ENCODE measurements at regions not wholly inside any gene's neighbourhood (a gene's known extent, or its start where the extent isn't known, plus 50 kb on each side); places are given as distances from the start of the nearest gene placed in this dataset.

DNA sequence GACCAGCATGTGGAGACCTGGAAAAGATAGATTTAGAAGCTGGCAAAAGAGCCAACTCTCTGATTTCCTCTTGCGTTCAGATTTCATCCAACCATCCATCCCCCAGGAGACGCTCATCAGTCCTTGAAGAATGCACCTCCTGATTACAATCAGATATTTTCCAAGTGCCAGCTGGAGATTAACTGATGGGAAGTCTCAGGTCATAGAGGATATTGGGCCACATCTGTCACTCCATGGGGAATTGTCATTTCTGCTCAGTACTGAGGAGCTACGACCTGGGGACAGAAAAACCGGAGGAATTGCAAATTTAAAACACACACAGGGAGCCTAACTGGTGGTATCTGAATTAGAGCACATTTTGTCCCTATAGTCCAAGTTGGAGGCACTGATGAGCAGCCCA is 496.2 kb upstream of the SULF2 start:
- H3K27me3 ChIP-seq: no peaks in the 10 kb centered on the region
- TF ChIP-seq POLR2A (IDR thresholded peaks at IDR 0.05): no peak
- TF ChIP-seq, protein P1, sequence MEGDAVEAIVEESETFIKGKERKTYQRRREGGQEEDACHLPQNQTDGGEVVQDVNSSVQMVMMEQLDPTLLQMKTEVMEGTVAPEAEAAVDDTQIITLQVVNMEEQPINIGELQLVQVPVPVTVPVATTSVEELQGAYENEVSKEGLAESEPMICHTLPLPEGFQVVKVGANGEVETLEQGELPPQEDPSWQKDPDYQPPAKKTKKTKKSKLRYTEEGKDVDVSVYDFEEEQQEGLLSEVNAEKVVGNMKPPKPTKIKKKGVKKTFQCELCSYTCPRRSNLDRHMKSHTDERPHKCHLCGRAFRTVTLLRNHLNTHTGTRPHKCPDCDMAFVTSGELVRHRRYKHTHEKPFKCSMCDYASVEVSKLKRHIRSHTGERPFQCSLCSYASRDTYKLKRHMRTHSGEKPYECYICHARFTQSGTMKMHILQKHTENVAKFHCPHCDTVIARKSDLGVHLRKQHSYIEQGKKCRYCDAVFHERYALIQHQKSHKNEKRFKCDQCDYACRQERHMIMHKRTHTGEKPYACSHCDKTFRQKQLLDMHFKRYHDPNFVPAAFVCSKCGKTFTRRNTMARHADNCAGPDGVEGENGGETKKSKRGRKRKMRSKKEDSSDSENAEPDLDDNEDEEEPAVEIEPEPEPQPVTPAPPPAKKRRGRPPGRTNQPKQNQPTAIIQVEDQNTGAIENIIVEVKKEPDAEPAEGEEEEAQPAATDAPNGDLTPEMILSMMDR (IDR thresholded peaks at IDR 0.05): no peak
- no peak overlapping the region for H3K27ac ChIP-seq
- peaks cover 1 to 3% of the 10 kb centered on the region in 2 donors for H3K4me1 ChIP-seq
- DNase-seq: no peak
- no peaks in the 10 kb centered on the region for H3K9me3 ChIP-seq
- no peak overlapping the region for H3K4me3 ChIP-seq
- intact Hi-C loops (cut with DNase I; ENCODE audit: low total_unique reads): no loop called here
- no peaks in the 10 kb centered on the region for H3K36me3 ChIP-seq

DNA sequence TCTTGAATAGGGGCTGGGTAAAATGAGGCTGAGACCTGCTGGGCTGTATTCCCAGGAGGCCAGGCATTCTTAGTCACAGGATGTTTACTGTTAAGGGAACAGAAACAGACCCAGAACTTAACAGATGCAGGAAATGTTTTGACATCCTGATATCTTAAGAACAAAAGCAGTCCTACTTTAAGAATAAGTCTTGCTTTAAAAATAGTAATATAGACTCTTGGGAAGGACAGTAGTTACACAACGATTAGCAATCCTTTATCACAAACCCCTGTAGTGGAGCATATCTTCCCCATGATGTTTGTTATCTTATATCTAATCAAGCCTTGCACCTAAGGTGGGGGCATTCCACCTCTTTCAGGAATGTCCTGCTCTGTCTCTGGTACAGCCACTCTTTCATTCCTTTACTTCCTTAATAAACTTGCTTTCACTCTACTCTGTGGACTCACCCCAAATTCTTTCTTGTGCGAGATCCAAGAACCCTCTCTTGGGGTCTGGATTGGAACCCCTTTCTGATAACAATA is 493.7 kb upstream of the SULF2 start:
- Histone ChIP-seq H3K36me3 (no peaks in the 10 kb centered on the region), H3K27me3 (no peaks in the 10 kb centered on the region), H3K9me3 (no peaks in the 10 kb centered on the region), H3K27ac (no peak overlapping the region), H3K4me1 (no peaks in the 10 kb centered on the region), H3K4me3 (no peak overlapping the region)
- no peak for DNase-seq
- intact Hi-C loops (cut with DNase I; ENCODE audit: low total_unique reads): no loop called here
- TF ChIP-seq, protein P1 (IDR thresholded peaks at IDR 0.05): no peak
- no peak for TF ChIP-seq POLR2A (IDR thresholded peaks at IDR 0.05)

DNA sequence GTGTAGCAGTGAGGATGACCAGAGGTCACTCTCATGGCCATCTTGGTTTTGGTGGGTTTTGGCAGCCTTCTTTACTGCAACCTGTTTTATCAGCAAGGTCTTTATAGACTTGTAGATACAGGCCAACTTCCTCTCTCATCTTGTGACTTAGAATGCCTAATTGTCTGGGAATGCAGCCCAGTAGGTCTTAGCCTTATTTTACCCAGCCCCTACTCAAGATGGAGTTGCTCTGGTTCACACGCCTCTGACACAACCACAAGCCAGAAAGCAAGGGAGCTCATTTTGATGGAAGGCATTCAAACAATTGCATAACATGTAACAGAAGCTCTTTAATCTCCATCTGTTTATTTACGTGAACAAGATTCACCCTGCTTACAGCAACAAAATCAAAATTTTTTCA is 492.0 kb upstream of the SULF2 start:
- H3K27ac ChIP-seq: no peak overlapping the region
- no peak for TF ChIP-seq POLR2A (IDR thresholded peaks at IDR 0.05)

DNA sequence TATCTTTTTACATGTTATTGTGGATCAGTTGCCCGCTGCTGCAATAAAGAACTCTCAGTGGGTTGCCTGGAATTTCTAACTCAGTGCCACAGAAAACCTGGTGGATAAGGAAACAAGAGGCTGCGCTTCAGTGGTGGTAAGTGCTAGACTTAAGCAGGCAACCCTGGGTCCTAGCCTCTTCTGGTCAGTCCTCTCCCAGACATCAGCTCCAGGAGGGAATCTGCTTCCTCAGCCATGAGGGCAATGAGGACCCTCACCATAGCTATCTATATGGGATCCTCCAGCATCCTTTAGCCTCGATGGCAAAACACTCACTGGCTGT is 490.7 kb upstream of the SULF2 start:
- Histone ChIP-seq H3K9me3 (no peaks in the 10 kb centered on the region), H3K4me1 (no peaks in the 10 kb centered on the region), H3K27ac (no peak overlapping the region), H3K4me3 (no peak overlapping the region), H3K27me3 (no peaks in the 10 kb centered on the region), H3K36me3 (no peaks in the 10 kb centered on the region)
- intact Hi-C loops (cut with DNase I; ENCODE audit: low total_unique reads): no loop called here
- TF ChIP-seq, protein P1 (IDR thresholded peaks at IDR 0.05): no peak
- DNase-seq: no peak

More for the DNA sequence above, 492.0 kb upstream of the SULF2 start:
- no peak for DNase-seq
- no peaks in the 10 kb centered on the region for H3K9me3 ChIP-seq
- no peaks in the 10 kb centered on the region for H3K27me3 ChIP-seq
- no peaks in the 10 kb centered on the region for H3K4me1 ChIP-seq
- intact Hi-C loops (cut with DNase I; ENCODE audit: low total_unique reads): no loop called here
- H3K36me3 ChIP-seq: no peaks in the 10 kb centered on the region
- H3K4me3 ChIP-seq: no peak overlapping the region

DNA sequence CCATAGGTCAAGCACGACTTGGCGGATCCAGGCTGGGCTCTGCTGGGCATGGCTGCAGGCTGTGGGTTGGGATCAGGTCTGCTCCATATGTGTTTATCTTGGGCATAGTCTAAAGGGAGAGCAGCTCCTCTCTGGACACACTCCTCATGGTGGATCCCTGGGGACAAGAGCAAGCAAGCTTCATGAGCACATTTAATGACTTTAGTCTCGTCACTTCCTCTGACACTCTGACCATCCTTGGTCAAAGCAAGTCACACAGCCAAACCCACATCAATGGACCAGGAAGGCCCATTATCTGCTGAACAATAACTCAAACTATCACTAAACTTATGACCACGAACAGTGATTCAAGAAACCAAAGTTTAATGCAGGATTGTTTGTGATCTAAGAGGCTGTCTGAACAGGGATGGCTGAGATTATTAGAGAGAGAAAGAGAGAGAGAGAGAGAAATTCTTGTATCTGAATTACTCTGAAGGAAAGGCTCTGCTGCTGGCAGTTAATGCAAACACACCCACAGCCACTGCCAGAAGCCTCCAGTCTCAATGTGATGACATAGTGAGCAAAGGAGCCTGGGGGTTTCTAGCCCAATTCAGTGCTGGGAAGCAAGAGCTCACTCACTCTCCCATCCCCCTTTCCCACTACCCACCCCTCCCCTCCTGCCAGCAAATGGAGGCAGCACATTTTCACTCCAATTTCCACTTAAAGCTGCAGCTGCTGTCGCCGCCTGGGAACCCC is 490.2 kb upstream of the SULF2 start:
- H3K4me1 ChIP-seq: no peaks in the 10 kb centered on the region
- intact Hi-C loops (cut with DNase I; ENCODE audit: low total_unique reads): no loop called here
- no peaks in the 10 kb centered on the region for H3K36me3 ChIP-seq
- TF ChIP-seq, protein P1 (IDR thresholded peaks at IDR 0.05): no peak
- TF ChIP-seq POLR2A (IDR thresholded peaks at IDR 0.05): no peak
- H3K4me3 ChIP-seq: no peak overlapping the region
- no peaks in the 10 kb centered on the region for H3K27me3 ChIP-seq
- no peak overlapping the region for H3K27ac ChIP-seq
- H3K9me3 ChIP-seq: no peaks in the 10 kb centered on the region
- DNase-seq: no peak
